Activated naive CD4-positive, alpha-beta T cell (primary cell): ENCODE measurements at regions not wholly inside any gene's neighbourhood (a gene's known extent, or its start where the extent isn't known, plus 50 kb on each side); places are given as distances from the start of the nearest gene placed in this dataset.
A peak's percentile ranks its signal among the peaks of the same experiment; 100 is the strongest.
"Not testable (repeated sequence)": the region's sequence is repeated elsewhere in the genome, so short reads cannot be mapped to it uniquely, and the experiment has no call there.

Source experiments
- DNase-seq, 4 experiments: peaks; one replicate each; lab custom pipeline; 2025; lab: John Stamatoyannopoulos, UW

- not testable (repeated sequence) for DNase-seq
Measured at GRCh38 chr4:3926969-3927755, 161.0 kb downstream of the ADRA2C start.

- DNase-seq: not testable (repeated sequence)
Measured at GRCh38 chr4:3929431-3929830, 163.2 kb downstream of the ADRA2C start.

GRCh38 chr4:3932734-3933133, 166.5 kb downstream of the ADRA2C start:
- not testable (repeated sequence) for DNase-seq

GRCh38 chr4:3935406-3935805, 169.2 kb downstream of the ADRA2C start:
- not testable (repeated sequence) for DNase-seq

- DNase-seq: no peak
Measured at GRCh38 chr4:3936184-3936583, 170.0 kb downstream of the ADRA2C start.

- DNase-seq: not testable (repeated sequence)
Measured at GRCh38 chr4:3937849-3938562, 171.8 kb downstream of the ADRA2C start.

- not testable (repeated sequence) for DNase-seq
Measured at GRCh38 chr4:3938676-3939075, 172.5 kb downstream of the ADRA2C start.

- DNase-seq: not testable (repeated sequence)
Measured at GRCh38 chr4:3939954-3940591, 173.9 kb downstream of the ADRA2C start.

GRCh38 chr4:3941735-3942522, 175.7 kb downstream of the ADRA2C start:
- DNase-seq: not testable (repeated sequence)

GRCh38 chr4:3942569-3942971, 176.4 kb downstream of the ADRA2C start:
- DNase-seq: peak in 3 of 4 experiments; percentile 7 to 44 (median 15)

GRCh38 chr4:3943051-3943450, 176.9 kb downstream of the ADRA2C start:
- DNase-seq: not testable (repeated sequence)

GRCh38 chr4:3945511-3946290, 179.5 kb downstream of the ADRA2C start:
- no peak for DNase-seq

- not testable (repeated sequence) for DNase-seq
Measured at GRCh38 chr4:3946553-3946952, 180.4 kb downstream of the ADRA2C start.

GRCh38 chr4:3947761-3948160, 181.6 kb downstream of the ADRA2C start:
- not testable (repeated sequence) for DNase-seq

- not testable (repeated sequence) for DNase-seq
Measured at GRCh38 chr4:3948210-3948609, 182.0 kb downstream of the ADRA2C start.

GRCh38 chr4:3949916-3950315, 183.7 kb downstream of the ADRA2C start:
- DNase-seq: not testable (repeated sequence)

GRCh38 chr4:3952443-3953139, 186.4 kb downstream of the ADRA2C start:
- not testable (repeated sequence) for DNase-seq

GRCh38 chr4:3953140-3953489, 186.9 kb downstream of the ADRA2C start:
- DNase-seq: not testable (repeated sequence)

- DNase-seq: peak; percentile 23 to 48 (median 40)
Measured at GRCh38 chr4:3954540-3955320, 188.5 kb downstream of the ADRA2C start.
